Immature natural killer cell (primary cell): ENCODE measurements at regions not wholly inside any gene's neighbourhood (a gene's known extent, or its start where the extent isn't known, plus 50 kb on each side); places are given as distances from the start of the nearest gene placed in this dataset.
"Not testable (repeated sequence)": the region's sequence is repeated elsewhere in the genome, so short reads cannot be mapped to it uniquely, and the experiment has no call there.

Experiments
- DNase-seq, 3 donors: peaks; one replicate each; pipeline ENCODE4 v3.0.0; 2022; ENCODE audit warnings: mixed read lengths in 1 of 3
- H3K27ac Mint-ChIP-seq, 6 donors: one replicate each; pipeline ENCODE4 v1.8.0; 2020; ENCODE audit warnings: mixed read lengths in 6 of 6, mild to moderate bottlenecking in 5 of 6, inconsistent platforms in 4 of 6, moderate library complexity in 3 of 6
- H3K27me3 Mint-ChIP-seq, 3 donors: one replicate each; pipeline ENCODE4 v1.8.0; 2020 to 2021; ENCODE audit warnings: low read depth in 3 of 3, mild to moderate bottlenecking in 3 of 3, mixed read lengths in 3 of 3, moderate library complexity in 3 of 3, inconsistent platforms in 1 of 3
- H3K36me3 Mint-ChIP-seq, 3 donors: one replicate each; pipeline ENCODE4 v1.8.0; 2020; ENCODE audit warnings: mixed read lengths in 3 of 3, inconsistent platforms in 2 of 3, mild to moderate bottlenecking in 2 of 3
- H3K4me1 Mint-ChIP-seq, 2 donors: one replicate each; pipeline ENCODE4 v1.8.0; 2020; ENCODE audit warnings: inconsistent platforms in 2 of 2, mild to moderate bottlenecking in 2 of 2, mixed read lengths in 2 of 2, moderate library complexity in 1 of 2
- H3K4me3 Mint-ChIP-seq, 5 donors: one replicate each; pipeline ENCODE4 v1.8.0; 2020; ENCODE audit warnings: mild to moderate bottlenecking in 5 of 5, mixed read lengths in 5 of 5, inconsistent platforms in 3 of 5, moderate library complexity in 3 of 5
- H3K9me3 Mint-ChIP-seq, 6 donors: one replicate each; pipeline ENCODE4 v1.8.0; 2020; ENCODE audit warnings: mild to moderate bottlenecking in 6 of 6, mixed read lengths in 6 of 6, inconsistent platforms in 4 of 6, moderate library complexity in 3 of 6

DNA sequence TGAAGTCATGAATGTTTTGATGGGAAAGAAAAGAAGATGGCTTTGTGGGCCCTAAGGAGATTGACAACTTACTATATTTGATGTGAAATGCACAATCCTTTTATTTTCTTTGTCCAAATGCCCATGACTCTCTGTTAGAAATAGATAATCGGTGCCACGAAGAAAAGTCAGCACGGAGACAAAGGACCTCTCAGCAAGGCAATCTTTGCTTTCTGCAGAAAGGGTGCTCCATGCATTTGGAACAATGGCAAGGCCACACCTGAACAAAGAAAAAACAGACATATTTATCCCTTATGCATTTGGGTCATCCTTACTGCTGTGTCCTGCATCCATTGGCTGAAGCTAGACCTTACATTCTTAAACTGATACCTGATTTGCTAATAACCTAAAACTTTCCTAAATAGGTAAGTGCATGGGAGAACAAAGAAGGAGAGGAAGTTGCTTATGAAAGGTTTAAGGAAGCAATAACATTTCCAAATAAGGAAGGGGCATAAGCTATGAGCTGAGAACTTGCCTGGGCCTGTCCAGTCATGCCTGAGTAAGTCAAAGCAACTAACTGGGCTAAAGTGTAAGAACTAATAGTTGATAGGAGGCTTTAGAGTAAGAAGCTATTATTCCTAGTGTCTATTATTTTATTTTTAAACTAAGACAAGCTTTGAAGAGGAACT lies 158.0 kb upstream of the LMNTD1 start:
- not testable (repeated sequence) for H3K4me3 Mint-ChIP-seq

GRCh38 chr12:25712169-25712568 lies 159.1 kb upstream of the LMNTD1 start:
- H3K4me3 Mint-ChIP-seq: no peak overlapping the region
- H3K36me3 Mint-ChIP-seq: no peaks in the 10 kb centered on the region
- H3K4me1 Mint-ChIP-seq: no peaks in the 10 kb centered on the region
- H3K27ac Mint-ChIP-seq: no peak overlapping the region
- peaks cover 0 to 4% (median 0%) of the 10 kb centered on the region in 6 donors for H3K9me3 Mint-ChIP-seq
- no peak for DNase-seq
- peaks cover 0 to 1% (median 1%) of the 10 kb centered on the region in 3 donors for H3K27me3 Mint-ChIP-seq

More for the DNA sequence above, 158.0 kb upstream of the LMNTD1 start:
- not testable (repeated sequence) for H3K27ac Mint-ChIP-seq, H3K36me3 Mint-ChIP-seq, H3K9me3 Mint-ChIP-seq, H3K4me1 Mint-ChIP-seq, DNase-seq, H3K27me3 Mint-ChIP-seq

DNA sequence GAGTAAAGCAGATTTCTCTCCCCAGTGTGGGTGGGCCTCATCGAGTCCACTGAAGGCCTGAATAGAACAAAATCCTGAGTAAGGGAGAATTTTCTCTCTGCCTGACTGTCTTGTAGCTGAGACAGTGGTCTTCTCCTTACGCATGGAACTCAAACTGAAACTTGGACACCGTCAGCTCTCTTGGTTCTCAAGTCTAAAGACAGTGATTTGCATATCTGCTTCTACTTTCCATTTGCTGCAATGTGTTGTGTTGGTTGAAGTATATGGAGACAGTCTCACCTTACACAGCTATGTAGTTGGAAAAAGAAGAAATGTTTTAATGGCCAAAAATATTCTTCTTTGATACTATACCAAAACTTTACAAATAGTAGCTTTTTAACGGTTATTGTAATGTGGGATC lies 160.2 kb upstream of the LMNTD1 start:
- no peaks in the 10 kb centered on the region for H3K36me3 Mint-ChIP-seq
- no peak for DNase-seq
- H3K27me3 Mint-ChIP-seq: peaks cover 0 to 1% (median 1%) of the 10 kb centered on the region in 3 donors
- peaks cover 0 to under 1% (median 0%) of the 10 kb centered on the region in 6 donors for H3K9me3 Mint-ChIP-seq
- H3K27ac Mint-ChIP-seq: no peak overlapping the region
- no peak overlapping the region for H3K4me3 Mint-ChIP-seq
- H3K4me1 Mint-ChIP-seq: no peaks in the 10 kb centered on the region

GRCh38 chr12:25714198-25714984 lies 161.3 kb upstream of the LMNTD1 start:
- Mint-ChIP-seq H3K36me3 (no peaks in the 10 kb centered on the region), H3K4me3 (no peak overlapping the region), H3K4me1 (no peaks in the 10 kb centered on the region), H3K27me3 (peaks cover 0 to 1% (median 1%) of the 10 kb centered on the region in 3 donors), H3K9me3 (no peaks in the 10 kb centered on the region), H3K27ac (no peak overlapping the region)
- no peak for DNase-seq

GRCh38 chr12:25715102-25715501 lies 162.0 kb upstream of the LMNTD1 start:
- H3K27me3 Mint-ChIP-seq: peaks cover 0 to 1% (median 1%) of the 10 kb centered on the region in 3 donors
- no peaks in the 10 kb centered on the region for H3K4me1 Mint-ChIP-seq
- H3K36me3 Mint-ChIP-seq: no peaks in the 10 kb centered on the region
- H3K9me3 Mint-ChIP-seq: no peaks in the 10 kb centered on the region
- H3K4me3 Mint-ChIP-seq: no peak overlapping the region
- no peak overlapping the region for H3K27ac Mint-ChIP-seq
- DNase-seq: no peak

- no peak overlapping the region for H3K4me3 Mint-ChIP-seq
- DNase-seq: no peak
These were observed 163.8 kb upstream of the LMNTD1 start for GRCh38 chr12:25716842-25717241.

DNA sequence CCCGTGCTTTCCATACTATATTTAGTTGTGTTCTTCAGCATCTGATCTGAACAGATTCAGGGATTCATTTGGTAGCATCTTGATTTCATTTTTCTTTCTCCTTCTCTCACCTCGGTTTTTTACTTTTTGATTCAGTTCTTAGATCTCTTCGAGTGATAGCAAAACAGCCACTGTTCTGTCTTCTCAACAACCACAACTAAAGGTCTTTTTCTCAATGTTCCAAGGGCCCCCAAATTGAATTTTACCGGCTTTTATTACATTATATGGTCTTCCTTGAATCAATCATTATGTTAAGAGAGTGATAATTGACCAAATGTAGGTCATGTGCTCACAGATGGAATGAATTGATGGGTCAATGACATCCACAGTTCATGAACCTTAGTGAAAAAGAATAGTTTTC lies 164.5 kb upstream of the LMNTD1 start:
- H3K9me3 Mint-ChIP-seq: no peaks in the 10 kb centered on the region
- no peaks in the 10 kb centered on the region for H3K4me1 Mint-ChIP-seq
- H3K27ac Mint-ChIP-seq: no peak overlapping the region
- DNase-seq: no peak
- H3K36me3 Mint-ChIP-seq: no peaks in the 10 kb centered on the region
- H3K4me3 Mint-ChIP-seq: no peak overlapping the region
- H3K27me3 Mint-ChIP-seq: peaks cover 0 to 1% (median 1%) of the 10 kb centered on the region in 3 donors

More at GRCh38 chr12:25716842-25717241, 163.8 kb upstream of the LMNTD1 start:
- H3K9me3 Mint-ChIP-seq: no peaks in the 10 kb centered on the region
- H3K4me1 Mint-ChIP-seq: no peaks in the 10 kb centered on the region
- no peak overlapping the region for H3K27ac Mint-ChIP-seq
- no peaks in the 10 kb centered on the region for H3K36me3 Mint-ChIP-seq
- peaks cover 0 to 1% (median 1%) of the 10 kb centered on the region in 3 donors for H3K27me3 Mint-ChIP-seq

GRCh38 chr12:25718081-25718731 lies 165.1 kb upstream of the LMNTD1 start:
- H3K36me3 Mint-ChIP-seq: no peaks in the 10 kb centered on the region
- no peak for DNase-seq
- no peak overlapping the region for H3K4me3 Mint-ChIP-seq
- H3K4me1 Mint-ChIP-seq: no peaks in the 10 kb centered on the region
- H3K27ac Mint-ChIP-seq: no peak overlapping the region
- no peaks in the 10 kb centered on the region for H3K9me3 Mint-ChIP-seq
- peaks cover 0 to 1% (median 1%) of the 10 kb centered on the region in 3 donors for H3K27me3 Mint-ChIP-seq

DNA sequence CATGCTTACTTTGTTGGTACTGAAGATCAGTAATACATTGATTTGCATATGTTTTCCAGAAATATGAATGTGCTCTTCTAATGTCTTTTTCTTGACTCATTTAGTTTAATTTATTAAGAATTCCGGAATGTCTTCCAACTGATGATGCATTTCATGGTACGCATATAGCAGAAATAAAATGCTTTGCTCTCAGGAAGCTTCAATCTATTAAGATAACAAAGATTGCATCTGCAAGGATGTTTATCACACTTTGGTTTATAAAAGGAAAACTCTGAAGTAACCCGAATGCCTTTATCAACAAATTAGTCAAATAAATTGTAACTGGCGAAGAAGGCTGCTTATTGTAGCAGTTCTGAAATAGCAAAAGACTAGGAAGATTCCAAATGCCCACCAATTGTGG lies 166.4 kb upstream of the LMNTD1 start:
- H3K4me1 Mint-ChIP-seq: no peaks in the 10 kb centered on the region
- H3K9me3 Mint-ChIP-seq: peaks cover 0 to 4% (median 0%) of the 10 kb centered on the region in 6 donors
- no peaks in the 10 kb centered on the region for H3K36me3 Mint-ChIP-seq
- peaks cover 0 to 1% (median 0%) of the 10 kb centered on the region in 3 donors for H3K27me3 Mint-ChIP-seq
- DNase-seq: no peak
- no peak overlapping the region for H3K27ac Mint-ChIP-seq
- H3K4me3 Mint-ChIP-seq: no peak overlapping the region

DNA sequence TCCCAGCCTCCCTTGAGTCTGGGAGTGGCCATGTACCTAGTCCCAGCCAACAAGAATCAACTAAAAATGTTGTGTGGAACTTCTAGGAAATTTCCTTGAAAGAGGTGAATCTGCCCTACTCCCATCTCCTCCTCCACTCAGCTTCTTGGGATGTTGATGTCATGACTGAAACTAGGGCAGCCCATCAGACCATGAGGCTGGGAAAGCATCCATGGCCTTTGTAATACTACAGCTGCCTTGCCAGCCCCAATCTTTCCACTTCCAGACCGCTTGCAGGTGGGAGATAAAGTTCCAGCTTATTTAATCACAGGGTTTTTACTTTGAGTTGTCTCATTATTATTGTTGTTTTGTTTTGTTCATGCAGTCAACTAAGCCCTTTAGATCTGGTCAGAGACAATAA lies 170.3 kb upstream of the LMNTD1 start:
- DNase-seq: no peak
- Mint-ChIP-seq H3K4me3 (no peak overlapping the region), H3K36me3 (no peaks in the 10 kb centered on the region), H3K4me1 (no peaks in the 10 kb centered on the region), H3K27me3 (no peaks in the 10 kb centered on the region), H3K27ac (no peak overlapping the region), H3K9me3 (peaks cover 0 to 6% (median 0%) of the 10 kb centered on the region in 6 donors)

DNA sequence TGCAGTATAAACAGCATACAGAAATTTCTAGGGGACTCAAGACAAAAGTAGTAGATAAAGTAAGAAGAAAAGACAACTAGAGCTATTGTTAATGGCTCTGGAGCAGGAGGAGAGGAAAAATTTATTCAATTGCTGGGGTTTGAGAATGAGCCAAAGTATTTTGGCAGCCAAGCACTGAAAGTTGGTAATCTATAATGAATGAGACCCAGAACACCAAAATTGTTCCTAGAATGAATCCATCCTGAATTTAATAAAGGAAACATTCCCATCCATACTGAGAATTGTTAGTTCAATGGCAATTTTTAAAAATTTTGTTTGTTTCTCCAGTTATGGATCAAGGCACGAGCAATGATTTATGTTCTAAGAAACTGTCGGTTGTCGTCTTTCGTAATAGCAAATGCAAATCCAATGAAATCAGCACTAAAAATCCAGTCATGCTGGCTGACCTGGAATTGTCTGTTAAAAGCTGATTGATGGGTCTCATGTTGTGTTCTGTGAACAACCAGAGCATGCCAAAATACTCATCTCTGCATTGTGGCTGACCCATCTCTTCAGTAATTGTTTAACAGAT lies 170.9 kb upstream of the LMNTD1 start:
- no peak overlapping the region for H3K27ac Mint-ChIP-seq
- no peaks in the 10 kb centered on the region for H3K36me3 Mint-ChIP-seq
- no peaks in the 10 kb centered on the region for H3K4me1 Mint-ChIP-seq
- H3K9me3 Mint-ChIP-seq: peaks cover 0 to 6% (median 0%) of the 10 kb centered on the region in 6 donors
- no peak for DNase-seq
- no peaks in the 10 kb centered on the region for H3K27me3 Mint-ChIP-seq
- H3K4me3 Mint-ChIP-seq: no peak overlapping the region

- peaks cover 0 to 6% (median 0%) of the 10 kb centered on the region in 6 donors for H3K9me3 Mint-ChIP-seq
- H3K36me3 Mint-ChIP-seq: no peaks in the 10 kb centered on the region
- peaks cover 0 to under 1% of the 10 kb centered on the region in 2 donors for H3K4me1 Mint-ChIP-seq
- H3K27ac Mint-ChIP-seq: no peak overlapping the region
- H3K4me3 Mint-ChIP-seq: no peak overlapping the region
- no peak for DNase-seq
- H3K27me3 Mint-ChIP-seq: no peaks in the 10 kb centered on the region
These were observed 172.4 kb upstream of the LMNTD1 start for GRCh38 chr12:25725470-25725869.

- no peak overlapping the region for H3K4me3 Mint-ChIP-seq
- no peaks in the 10 kb centered on the region for H3K36me3 Mint-ChIP-seq
- H3K9me3 Mint-ChIP-seq: peaks cover 0 to 6% (median 0%) of the 10 kb centered on the region in 6 donors
- H3K27ac Mint-ChIP-seq: no peak overlapping the region
- no peaks in the 10 kb centered on the region for H3K27me3 Mint-ChIP-seq
- no peak for DNase-seq
- peaks cover 0 to 2% of the 10 kb centered on the region in 2 donors for H3K4me1 Mint-ChIP-seq
These were observed 172.8 kb upstream of the LMNTD1 start for GRCh38 chr12:25725931-25726330.
